Activated CD4-positive, alpha-beta T cell treated with anti-CD3 and anti-CD28 coated beads, Interleukin-2, Interleukin-4, amounts not matched to agents 100 ng/mL and 50 ng/mL, durations not matched to agents 16 hours and 8 hours (primary cell): ENCODE measurements at regions not wholly inside any gene's neighbourhood (a gene's known extent, or its start where the extent isn't known, plus 50 kb on each side); places are given as distances from the start of the nearest gene placed in this dataset.
A peak's percentile ranks its signal among the peaks of the same experiment; 100 is the strongest.
"Not testable (repeated sequence)": the region's sequence is repeated elsewhere in the genome, so short reads cannot be mapped to it uniquely, and the experiment has no call there.

Experiments used
- DNase-seq: peaks from one replicate; pipeline ENCODE4 v3.0.0-alpha.2; 2020; ENCODE audit warnings: low spot score

- DNase-seq, result no peak
These were observed 191.9 kb upstream of the CRIM1 start for GRCh38 chr2:36163520-36164254.

- DNase-seq, result not testable (repeated sequence)
These were observed 198.5 kb upstream of the CRIM1 start for GRCh38 chr2:36157093-36157492.

GRCh38 chr2:36147670-36148390, 207.7 kb upstream of the CRIM1 start:
- peak; percentile 74 for DNase-seq

- peak; percentile 28 for DNase-seq
These were observed 208.8 kb upstream of the CRIM1 start for GRCh38 chr2:36146765-36147164.

- DNase-seq, result no peak
These were observed 215.2 kb upstream of the CRIM1 start for GRCh38 chr2:36140391-36140790.

GRCh38 chr2:36137612-36138011, 218.0 kb upstream of the CRIM1 start:
- no peak for DNase-seq

GRCh38 chr2:36134281-36134680, 221.3 kb upstream of the CRIM1 start:
- DNase-seq, result no peak

- no peak for DNase-seq
These were observed 227.2 kb upstream of the CRIM1 start for GRCh38 chr2:36128359-36128758.

- DNase-seq, result no peak
These were observed 229.9 kb upstream of the CRIM1 start for GRCh38 chr2:36125702-36126101.

- peak; percentile 22 for DNase-seq
These were observed 231.6 kb upstream of the CRIM1 start for GRCh38 chr2:36123995-36124394.

- DNase-seq, result no peak
These were observed 258.6 kb upstream of the CRIM1 start for GRCh38 chr2:36097022-36097421.

- DNase-seq, result not testable (repeated sequence)
These were observed 263.5 kb upstream of the CRIM1 start for GRCh38 chr2:36091844-36092741.

- DNase-seq, result no peak
These were observed 266.8 kb upstream of the CRIM1 start for GRCh38 chr2:36088716-36089328.

GRCh38 chr2:36087344-36087743, 268.2 kb upstream of the CRIM1 start:
- DNase-seq, result no peak

- no peak for DNase-seq
These were observed 275.8 kb upstream of the CRIM1 start for GRCh38 chr2:36079793-36080192.

- no peak for DNase-seq
These were observed 281.6 kb upstream of the CRIM1 start for GRCh38 chr2:36074008-36074407.

- DNase-seq, result no peak
These were observed 283.9 kb upstream of the CRIM1 start for GRCh38 chr2:36071698-36072097.

GRCh38 chr2:36069074-36069473, 286.5 kb upstream of the CRIM1 start:
- DNase-seq, result no peak

- DNase-seq, result no peak
These were observed 287.5 kb upstream of the CRIM1 start for GRCh38 chr2:36068086-36068485.

GRCh38 chr2:36060133-36060532, 295.4 kb upstream of the CRIM1 start:
- DNase-seq, result no peak

- DNase-seq, result no peak
These were observed 295.9 kb upstream of the CRIM1 start for GRCh38 chr2:36059691-36060090.

- DNase-seq, result no peak
These were observed 296.6 kb upstream of the CRIM1 start for GRCh38 chr2:36058953-36059352.
